Osteoblast (primary cell): ENCODE measurements at regions not wholly inside any gene's neighbourhood (a gene's known extent, or its start where the extent isn't known, plus 50 kb on each side); places are given as distances from the start of the nearest gene placed in this dataset.

Experiments used
- DNase-seq: peaks from one replicate; pipeline ENCODE4 v3.0.0; 2011; ENCODE audit warnings: low spot score, mixed read lengths; ENCODE audit not compliant: insufficient read length; ENCODE audit errors: missing footprints
- H2AFZ ChIP-seq: 2 replicates; pipeline ENCODE4 v1.6.0; 2011; ENCODE audit warnings: mild to moderate bottlenecking, low read length
- H3K27ac ChIP-seq: 2 replicates; pipeline ENCODE4 v1.5.1; 2011; ENCODE audit warnings: mild to moderate bottlenecking, low read depth, low read length, moderate library complexity
- H3K27me3 ChIP-seq: 2 replicates; pipeline ENCODE4 v1.6.0; 2012; ENCODE audit warnings: mild to moderate bottlenecking, control low read depth, inconsistent platforms, low read length, moderate library complexity; ENCODE audit not compliant: insufficient read depth
- H3K36me3 ChIP-seq: 2 replicates; pipeline ENCODE4 v1.5.1; 2011; ENCODE audit warnings: mild to moderate bottlenecking, low read length, control low read depth, moderate library complexity; ENCODE audit not compliant: insufficient read depth
- H3K4me1 ChIP-seq: 2 replicates; pipeline ENCODE4 v1.5.1; 2011; ENCODE audit warnings: mild to moderate bottlenecking, low read length, control low read depth, moderate library complexity; ENCODE audit not compliant: insufficient read depth
- H3K4me2 ChIP-seq: 2 replicates; pipeline ENCODE4 v1.6.0; 2011; ENCODE audit warnings: mild to moderate bottlenecking, low read length; ENCODE audit not compliant: insufficient read depth
- H3K4me3 ChIP-seq: fragments of 200-600 bp; sonication (generic); 3 replicates; pipeline ENCODE4 v1.5.1; 2012; ENCODE audit warnings: mild to moderate bottlenecking, low read length, inconsistent platforms; ENCODE audit not compliant: insufficient read depth
- H3K79me2 ChIP-seq: 2 replicates; pipeline ENCODE4 v1.6.0; 2012; ENCODE audit warnings: mild to moderate bottlenecking, low read length, control low read depth, inconsistent platforms; ENCODE audit not compliant: insufficient read depth
- H3K9me3 ChIP-seq: 2 replicates; pipeline ENCODE4 v1.5.1; 2011; ENCODE audit warnings: low read depth, low read length, control low read depth
- H4K20me1 ChIP-seq: 2 replicates; pipeline ENCODE4 v1.6.0; 2012; ENCODE audit warnings: mild to moderate bottlenecking, low read length, control low read depth; ENCODE audit not compliant: insufficient read depth
- TF ChIP-seq, protein P1 (sequence below): IDR thresholded peaks from 2 replicates; pipeline ENCODE4 v1.5.1; 2011; ENCODE audit warnings: mild to moderate bottlenecking, low read depth, low read length, moderate library complexity; ENCODE audit errors: extremely low read depth

DNA sequence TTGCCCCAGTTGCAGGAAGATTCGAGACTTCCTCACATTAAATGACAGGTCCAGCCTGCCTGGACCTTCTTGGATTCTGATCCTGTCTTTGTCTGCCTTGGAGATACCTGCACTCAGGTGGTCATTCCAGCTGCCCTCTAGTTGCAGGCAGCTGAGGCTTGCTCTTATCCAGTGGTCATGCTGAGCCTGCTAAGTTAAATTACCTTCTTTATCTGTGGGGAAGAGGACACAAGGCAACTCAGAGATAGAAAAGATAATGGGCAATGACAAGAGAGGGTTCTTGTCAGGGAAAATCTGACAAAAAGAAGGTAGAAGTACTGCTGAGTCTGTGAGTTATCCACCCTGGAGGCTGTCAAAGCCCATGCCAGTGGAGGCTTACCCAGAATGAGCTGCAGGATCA, 401.4 kb downstream of the MID1IP1 start:
- H4K20me1 ChIP-seq, result no peaks in the 10 kb centered on the region
- no peaks in the 10 kb centered on the region for H3K79me2 ChIP-seq
- no peak for DNase-seq

DNA sequence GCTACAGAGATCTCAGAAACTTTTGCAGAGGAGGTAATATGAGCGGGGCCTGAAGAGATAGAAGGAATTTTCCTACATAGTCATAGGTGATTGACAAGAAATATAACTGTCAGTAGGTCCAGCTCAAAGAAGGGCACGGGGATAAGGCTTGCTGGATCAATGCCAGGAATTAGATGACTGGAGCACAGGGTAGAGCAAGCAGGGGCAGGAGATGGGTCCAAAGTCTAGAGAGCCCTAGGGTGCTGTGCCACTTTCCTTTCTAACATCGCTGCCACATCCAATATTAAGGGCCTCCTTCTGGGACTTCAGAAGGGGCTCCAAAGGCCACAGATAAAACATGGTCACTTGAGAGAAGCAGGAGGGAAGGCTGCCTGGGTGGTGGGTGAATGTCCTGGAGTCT, 402.2 kb downstream of the MID1IP1 start:
- H3K4me2 ChIP-seq, result no peak overlapping the region
- no peaks in the 10 kb centered on the region for H3K36me3 ChIP-seq
- peaks cover 53% of the 10 kb centered on the region for H3K27me3 ChIP-seq
- H3K4me3 ChIP-seq, result no peak overlapping the region
- no peaks in the 10 kb centered on the region for H3K9me3 ChIP-seq
- no peak overlapping the region for H3K27ac ChIP-seq
- no peak for DNase-seq
- H3K79me2 ChIP-seq, result no peaks in the 10 kb centered on the region
- no peak overlapping the region for H2AFZ ChIP-seq
- no peaks in the 10 kb centered on the region for H4K20me1 ChIP-seq
- TF ChIP-seq, protein P1, sequence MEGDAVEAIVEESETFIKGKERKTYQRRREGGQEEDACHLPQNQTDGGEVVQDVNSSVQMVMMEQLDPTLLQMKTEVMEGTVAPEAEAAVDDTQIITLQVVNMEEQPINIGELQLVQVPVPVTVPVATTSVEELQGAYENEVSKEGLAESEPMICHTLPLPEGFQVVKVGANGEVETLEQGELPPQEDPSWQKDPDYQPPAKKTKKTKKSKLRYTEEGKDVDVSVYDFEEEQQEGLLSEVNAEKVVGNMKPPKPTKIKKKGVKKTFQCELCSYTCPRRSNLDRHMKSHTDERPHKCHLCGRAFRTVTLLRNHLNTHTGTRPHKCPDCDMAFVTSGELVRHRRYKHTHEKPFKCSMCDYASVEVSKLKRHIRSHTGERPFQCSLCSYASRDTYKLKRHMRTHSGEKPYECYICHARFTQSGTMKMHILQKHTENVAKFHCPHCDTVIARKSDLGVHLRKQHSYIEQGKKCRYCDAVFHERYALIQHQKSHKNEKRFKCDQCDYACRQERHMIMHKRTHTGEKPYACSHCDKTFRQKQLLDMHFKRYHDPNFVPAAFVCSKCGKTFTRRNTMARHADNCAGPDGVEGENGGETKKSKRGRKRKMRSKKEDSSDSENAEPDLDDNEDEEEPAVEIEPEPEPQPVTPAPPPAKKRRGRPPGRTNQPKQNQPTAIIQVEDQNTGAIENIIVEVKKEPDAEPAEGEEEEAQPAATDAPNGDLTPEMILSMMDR, result no peak
- no peaks in the 10 kb centered on the region for H3K4me1 ChIP-seq

More for the DNA sequence above, 401.4 kb downstream of the MID1IP1 start:
- Histone ChIP-seq H2AFZ (no peak overlapping the region), H3K27ac (no peak overlapping the region), H3K4me2 (no peak overlapping the region), H3K4me3 (no peak overlapping the region), H3K9me3 (no peaks in the 10 kb centered on the region), H3K27me3 (peaks cover 55% of the 10 kb centered on the region), H3K36me3 (no peaks in the 10 kb centered on the region), H3K4me1 (no peaks in the 10 kb centered on the region)
- TF ChIP-seq, protein P1, result no peak

DNA sequence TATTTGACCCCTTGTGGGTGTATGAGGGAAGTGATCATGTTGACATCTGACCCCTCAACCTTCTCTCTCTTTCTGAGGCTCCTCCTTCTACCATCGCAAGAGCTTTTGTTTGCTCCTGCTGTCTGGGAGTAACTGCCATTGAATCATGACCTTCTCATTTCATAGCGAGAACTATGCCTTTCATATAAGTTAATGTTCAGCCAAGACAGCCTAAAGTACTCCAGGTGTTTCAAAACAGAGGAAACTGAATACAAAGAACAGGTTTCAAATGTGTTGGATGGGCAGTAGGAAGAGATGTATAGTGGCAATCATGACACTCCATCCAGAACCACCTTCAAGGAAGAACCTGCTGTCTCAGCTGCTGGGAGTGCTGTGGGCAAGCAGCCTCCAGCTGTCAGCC, 403.1 kb downstream of the MID1IP1 start:
- Histone ChIP-seq H3K27ac (no peak overlapping the region), H3K79me2 (no peaks in the 10 kb centered on the region), H3K27me3 (peaks cover 58% of the 10 kb centered on the region), H3K4me1 (no peaks in the 10 kb centered on the region), H3K9me3 (no peaks in the 10 kb centered on the region), H3K4me3 (no peak overlapping the region), H3K36me3 (no peaks in the 10 kb centered on the region), H4K20me1 (no peaks in the 10 kb centered on the region), H3K4me2 (no peak overlapping the region), H2AFZ (no peak overlapping the region)
- no peak for DNase-seq
- TF ChIP-seq, protein P1, result no peak

DNA sequence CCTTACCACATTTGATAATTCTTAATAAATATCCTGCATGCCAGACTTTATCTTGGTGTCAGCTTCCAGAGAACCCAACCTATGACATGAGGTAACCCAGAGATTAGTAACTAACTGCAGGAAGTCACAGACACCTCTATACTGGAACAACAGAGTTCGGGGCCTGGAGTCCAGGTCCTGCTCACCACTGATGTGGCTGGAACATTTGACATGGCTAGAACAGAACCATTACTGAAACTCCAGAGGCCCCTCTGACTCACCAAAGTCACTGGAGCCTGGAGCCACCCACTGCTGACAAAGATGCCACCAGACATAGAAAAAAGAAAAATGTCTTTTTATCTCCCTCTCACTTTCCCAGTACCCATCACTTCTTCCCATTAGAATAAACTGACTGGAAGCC, 403.7 kb downstream of the MID1IP1 start:
- DNase-seq, result no peak
- Histone ChIP-seq H3K4me2 (no peak overlapping the region), H3K79me2 (no peaks in the 10 kb centered on the region), H3K36me3 (no peaks in the 10 kb centered on the region), H3K9me3 (no peaks in the 10 kb centered on the region), H3K27me3 (peaks cover 56% of the 10 kb centered on the region), H3K4me3 (no peak overlapping the region), H3K27ac (no peak overlapping the region), H4K20me1 (no peaks in the 10 kb centered on the region), H2AFZ (no peak overlapping the region), H3K4me1 (no peaks in the 10 kb centered on the region)
- TF ChIP-seq, protein P1, result no peak
